ENCODE measurements at regions not wholly inside any gene's neighbourhood (a gene's known extent, or its start where the extent isn't known, plus 50 kb on each side); places are given as distances from the start of the nearest gene placed in this dataset.

DNA sequence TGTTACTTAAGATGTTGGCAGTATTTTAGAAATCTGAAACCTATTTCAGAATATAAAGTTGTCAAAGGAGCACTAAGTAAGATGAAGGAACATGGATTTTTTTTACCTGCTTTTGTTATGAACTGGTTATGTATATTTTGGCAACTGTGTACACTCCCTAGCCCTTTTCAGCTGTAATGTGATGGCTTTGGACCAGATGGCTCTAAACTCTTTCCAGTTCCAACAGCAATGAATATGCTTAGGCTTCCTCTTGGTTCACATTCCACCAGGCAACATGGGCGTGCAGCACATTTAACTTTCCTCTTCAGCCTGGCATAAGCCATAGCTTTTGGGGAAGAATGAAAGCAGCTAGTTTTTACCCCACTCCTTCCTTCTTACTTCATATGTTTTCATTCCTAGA lies 95.6 kb upstream of the ADAMTS5 start:
- no peaks in the 10 kb centered on the region for H3K4me1 Mint-ChIP-seq
- TF ChIP-seq, protein P1, sequence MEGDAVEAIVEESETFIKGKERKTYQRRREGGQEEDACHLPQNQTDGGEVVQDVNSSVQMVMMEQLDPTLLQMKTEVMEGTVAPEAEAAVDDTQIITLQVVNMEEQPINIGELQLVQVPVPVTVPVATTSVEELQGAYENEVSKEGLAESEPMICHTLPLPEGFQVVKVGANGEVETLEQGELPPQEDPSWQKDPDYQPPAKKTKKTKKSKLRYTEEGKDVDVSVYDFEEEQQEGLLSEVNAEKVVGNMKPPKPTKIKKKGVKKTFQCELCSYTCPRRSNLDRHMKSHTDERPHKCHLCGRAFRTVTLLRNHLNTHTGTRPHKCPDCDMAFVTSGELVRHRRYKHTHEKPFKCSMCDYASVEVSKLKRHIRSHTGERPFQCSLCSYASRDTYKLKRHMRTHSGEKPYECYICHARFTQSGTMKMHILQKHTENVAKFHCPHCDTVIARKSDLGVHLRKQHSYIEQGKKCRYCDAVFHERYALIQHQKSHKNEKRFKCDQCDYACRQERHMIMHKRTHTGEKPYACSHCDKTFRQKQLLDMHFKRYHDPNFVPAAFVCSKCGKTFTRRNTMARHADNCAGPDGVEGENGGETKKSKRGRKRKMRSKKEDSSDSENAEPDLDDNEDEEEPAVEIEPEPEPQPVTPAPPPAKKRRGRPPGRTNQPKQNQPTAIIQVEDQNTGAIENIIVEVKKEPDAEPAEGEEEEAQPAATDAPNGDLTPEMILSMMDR (IDR thresholded peaks at IDR 0.05): no peak
- peaks cover 21% of the 10 kb centered on the region for H3K9me3 Mint-ChIP-seq
- no peak overlapping the region for H3K4me3 Mint-ChIP-seq
- H3K36me3 Mint-ChIP-seq (ENCODE audit: low read depth): peaks cover 5% of the 10 kb centered on the region
- no peak overlapping the region for H3K27ac Mint-ChIP-seq
- H3K27me3 Mint-ChIP-seq (ENCODE audit: low read depth, poor library complexity): peaks cover 3% of the 10 kb centered on the region
- DNase-seq: no peak

DNA sequence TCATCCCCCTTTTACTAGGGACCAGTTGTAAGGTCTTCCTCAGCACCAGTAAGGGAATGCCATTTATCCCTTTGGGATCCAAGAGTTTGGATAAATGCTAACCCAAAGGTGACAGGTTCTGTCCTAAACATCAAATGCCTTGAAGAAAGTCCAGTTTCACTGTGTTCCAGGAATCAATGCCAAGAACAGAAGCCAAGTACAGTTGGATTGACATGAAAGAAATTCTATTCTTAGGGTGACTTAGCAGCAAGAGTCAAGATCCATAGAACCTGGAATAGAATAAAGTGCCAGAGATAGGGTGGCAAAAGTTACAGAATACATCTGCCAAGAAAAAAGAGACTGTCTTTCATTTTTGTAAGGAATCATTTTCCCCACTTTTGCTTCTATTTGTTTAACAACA lies 94.9 kb upstream of the ADAMTS5 start:
- DNase-seq: no peak
- TF ChIP-seq, protein P1 (IDR thresholded peaks at IDR 0.05): no peak
- Mint-ChIP-seq H3K36me3 (ENCODE audit: low read depth) (peaks cover 5% of the 10 kb centered on the region), H3K4me3 (no peak overlapping the region), H3K27ac (no peak overlapping the region), H3K4me1 (no peaks in the 10 kb centered on the region), H3K27me3 (ENCODE audit: low read depth, poor library complexity) (peaks cover 3% of the 10 kb centered on the region), H3K9me3 (peaks cover 21% of the 10 kb centered on the region)

GRCh38 chr21:27060190-27060589 lies 93.3 kb upstream of the ADAMTS5 start:
- no peaks in the 10 kb centered on the region for H3K4me1 Mint-ChIP-seq
- H3K4me3 Mint-ChIP-seq: no peak overlapping the region
- TF ChIP-seq, protein P1 (IDR thresholded peaks at IDR 0.05): no peak
- no peak for DNase-seq
- H3K27me3 Mint-ChIP-seq (ENCODE audit: low read depth, poor library complexity): peaks cover 3% of the 10 kb centered on the region
- H3K27ac Mint-ChIP-seq: no peak overlapping the region
- peaks cover 21% of the 10 kb centered on the region for H3K9me3 Mint-ChIP-seq
- H3K36me3 Mint-ChIP-seq (ENCODE audit: low read depth): peaks cover 5% of the 10 kb centered on the region

DNA sequence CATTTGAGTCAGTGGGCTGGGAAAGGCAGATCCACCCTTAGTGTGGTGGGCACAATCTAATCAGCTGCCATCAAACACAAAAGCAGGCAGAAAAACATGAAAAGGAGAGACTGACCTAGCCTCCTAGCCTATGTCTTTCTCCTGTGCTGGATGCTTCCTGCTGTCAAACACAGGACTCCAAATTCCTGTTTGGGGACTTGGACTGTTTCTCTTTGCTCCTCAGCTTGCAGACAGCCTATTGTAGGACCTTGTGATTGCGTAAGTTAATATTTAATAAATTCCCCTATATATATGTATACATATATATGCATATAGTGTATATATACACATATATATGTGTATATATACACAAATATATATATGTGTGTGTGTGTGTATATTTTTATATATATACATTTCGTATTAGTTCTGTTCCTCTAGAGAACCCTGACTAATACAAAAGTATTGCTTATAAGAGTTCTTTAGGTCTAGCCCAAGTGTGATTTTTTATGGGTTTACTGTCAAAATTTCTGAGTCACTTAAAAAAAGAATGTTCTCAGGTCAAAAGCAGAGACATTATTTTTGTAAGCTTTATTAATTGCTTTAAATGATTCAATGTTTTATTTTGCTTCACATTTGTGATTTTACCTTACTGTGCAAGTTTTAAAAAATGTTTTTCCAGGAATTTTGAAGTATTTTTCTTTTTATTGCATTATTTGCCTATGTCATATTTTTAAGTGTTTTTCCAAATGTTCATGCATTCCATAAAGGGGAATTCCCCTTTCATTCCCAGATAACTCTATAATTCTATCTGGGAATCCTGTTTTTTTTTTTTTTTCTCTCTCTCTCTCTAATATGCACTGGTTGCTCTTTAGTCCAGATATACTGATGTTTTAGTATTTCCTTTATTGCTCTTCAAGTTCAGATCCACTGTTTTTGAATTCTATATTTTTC lies 92.1 kb upstream of the ADAMTS5 start:
- no peak for DNase-seq
- H3K27me3 Mint-ChIP-seq (ENCODE audit: low read depth, poor library complexity): peaks cover 3% of the 10 kb centered on the region

DNA sequence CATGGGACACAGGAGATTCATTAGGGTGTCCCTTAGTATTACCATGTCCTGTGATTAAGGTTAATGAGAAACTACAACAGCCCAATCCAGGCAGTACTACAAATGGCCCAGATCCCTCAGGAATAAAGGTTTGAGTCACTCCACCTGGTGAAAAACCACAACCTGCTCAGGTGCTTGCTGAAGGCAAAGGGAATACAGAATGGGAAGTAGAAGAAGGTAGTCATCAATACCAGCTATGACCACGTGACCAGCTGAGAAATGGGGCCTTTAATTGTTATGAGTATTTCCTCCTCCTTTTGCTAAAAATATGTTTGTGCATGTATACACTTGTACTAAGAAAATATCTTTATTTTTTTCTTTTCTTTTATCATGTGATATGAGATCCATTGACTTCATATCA lies 91.1 kb upstream of the ADAMTS5 start:
- Mint-ChIP-seq H3K36me3 (ENCODE audit: low read depth) (peaks cover 4% of the 10 kb centered on the region), H3K9me3 (peaks cover 22% of the 10 kb centered on the region), H3K27ac (no peak overlapping the region), H3K27me3 (ENCODE audit: low read depth, poor library complexity) (peaks cover 3% of the 10 kb centered on the region), H3K4me1 (no peaks in the 10 kb centered on the region), H3K4me3 (no peak overlapping the region)
- DNase-seq: no peak
- TF ChIP-seq, protein P1 (IDR thresholded peaks at IDR 0.05): no peak

More for the DNA sequence above, 92.1 kb upstream of the ADAMTS5 start:
- no peaks in the 10 kb centered on the region for H3K4me1 Mint-ChIP-seq
- no peak overlapping the region for H3K4me3 Mint-ChIP-seq
- H3K36me3 Mint-ChIP-seq (ENCODE audit: low read depth): peaks cover 5% of the 10 kb centered on the region
- TF ChIP-seq, protein P1 (IDR thresholded peaks at IDR 0.05): no peak
- no peak overlapping the region for H3K27ac Mint-ChIP-seq
- H3K9me3 Mint-ChIP-seq: peaks cover 25% of the 10 kb centered on the region

Measured in nephron progenitor cell (in vitro differentiated cells).